HCT116 (cell line): ENCODE measurements at regions not wholly inside any gene's neighbourhood (a gene's known extent, or its start where the extent isn't known, plus 50 kb on each side); places are given as distances from the start of the nearest gene placed in this dataset.

ENCODE experiments used
- ATAC-seq: fragments of 200-7000 bp; cut with Tn5 transposase; 2 replicates; pipeline ENCODE4 v1.9.1; 2020; ENCODE audit warnings: mild to moderate bottlenecking, moderate library complexity
- BruUV-seq: library from RNA; stranded (reverse); fragments of 400-500 nt; replicated peaks from 2 replicates; lab custom pipeline; 2021; lab: Mats Ljungman, UMichigan
- CTCF ChIA-PET: fragments of 300-600 bp; sonication (Branson Sonifier 250); formaldehyde crosslinking; loops from one replicate; lab custom pipeline; 2021; ENCODE audit warnings: antibody characterized with exemption; lab: Charles Lee
- POLR2A ChIA-PET: fragments of 300-600, 350-600 bp; sonication (Branson Sonifier 250); formaldehyde crosslinking; loops from one replicate; lab custom pipeline; 2021; ENCODE audit warnings: antibody characterized with exemption; lab: Charles Lee
- RAD21 ChIA-PET, 2 experiments: fragments of 300-600 bp; sonication (Branson Sonifier 250); formaldehyde crosslinking; loops; one replicate each; lab custom pipeline; 2023; ENCODE audit warnings: low total read pairs in 2 of 2; ENCODE audit not compliant: uncharacterized antibody in 2 of 2, unreplicated experiment in 2 of 2, low non-redundant PET in 1 of 2; lab: Charles Lee
- DNase-seq: peaks from one replicate; pipeline ENCODE4 v3.0.0-alpha.2; 2010; ENCODE audit warnings: low read depth, low spot score
- H2AFZ ChIP-seq: fragments of 200-600 bp; shearing (Covaris generic), sonication (generic); 2 replicates; pipeline ENCODE4 v1.6.1; 2017; ENCODE audit warnings: low read depth, mixed run types, mixed read lengths, antibody characterized with exemption, low read length; ENCODE audit not compliant: poor library complexity, severe bottlenecking
- H3K27ac ChIP-seq: 2 replicates; pipeline ENCODE4 v1.5.1; 2012; ENCODE audit warnings: low read depth, low read length
- H3K27me3 ChIP-seq: fragments of 200-600 bp; sonication (generic); 2 replicates; pipeline ENCODE4 v1.6.1; 2016; ENCODE audit warnings: mixed run types, low read length, mixed read lengths; ENCODE audit not compliant: insufficient read depth
- H3K36me3 ChIP-seq, 2 experiments: fragments of 200-500 bp in 1 of 2; fragments of 200-600 bp in 1 of 2; sonication (Bioruptor generic) in 1 of 2; sonication (generic) in 1 of 2; 2 replicates each; pipeline versions ENCODE4 v1.5.1 to v1.6.1; 2014 to 2016; ENCODE audit warnings: low read length in 2 of 2, inconsistent platforms in 1 of 2, mixed read lengths in 1 of 2, mixed run types in 1 of 2; ENCODE audit not compliant: insufficient read depth in 2 of 2, control insufficient read depth in 1 of 2
- H3K4me1 ChIP-seq, 2 experiments: fragments of 200-600 bp in 1 of 2; sonication (generic) in 1 of 2; 2 replicates each; pipeline versions ENCODE4 v1.5.1 to v1.6.1; 2012 to 2017; ENCODE audit warnings: low read length in 2 of 2, inconsistent platforms in 1 of 2, mild to moderate bottlenecking in 1 of 2, mixed read lengths in 1 of 2, mixed run types in 1 of 2, moderate library complexity in 1 of 2; ENCODE audit not compliant: insufficient read depth in 2 of 2, control insufficient read depth in 1 of 2
- H3K4me2 ChIP-seq: fragments of 200-600 bp; sonication (generic); 2 replicates; pipeline ENCODE4 v1.6.1; 2017; ENCODE audit warnings: mixed run types, low read length, mixed read lengths
- H3K4me3 ChIP-seq, 2 experiments: fragments of 200-600 bp in 1 of 2; sonication (generic) in 1 of 2; replicated peaks in 1 of 2; 2 replicates each; pipeline ENCODE4 v1.5.1; 2011 to 2016; ENCODE audit warnings: low read length in 2 of 2, control low read depth in 1 of 2, low read depth in 1 of 2, mild to moderate bottlenecking in 1 of 2, mixed read lengths in 1 of 2, mixed run types in 1 of 2
- H3K79me2 ChIP-seq: fragments of 200-600 bp; sonication (generic); 2 replicates; pipeline ENCODE4 v1.6.1; 2017; ENCODE audit warnings: mild to moderate bottlenecking, mixed run types, low read length, moderate library complexity, mixed read lengths; ENCODE audit not compliant: insufficient read depth
- H3K9ac ChIP-seq: fragments of 200-600 bp; sonication (generic); 2 replicates; pipeline ENCODE4 v1.6.1; 2016; ENCODE audit warnings: low read length, mixed read lengths
- H3K9me2 ChIP-seq: fragments of 200-600 bp; sonication (generic), shearing (Covaris generic); 2 replicates; pipeline ENCODE4 v1.6.1; 2017; ENCODE audit warnings: mixed run types, mild to moderate bottlenecking, moderate library complexity; ENCODE audit not compliant: insufficient read depth
- H3K9me3 ChIP-seq, 2 experiments: fragments of 200-500 bp in 1 of 2; fragments of 200-600 bp in 1 of 2; sonication (Bioruptor generic) in 1 of 2; sonication (generic) in 1 of 2; 2 replicates each; pipeline ENCODE4 v1.6.1; 2014 to 2017; ENCODE audit warnings: low read length in 2 of 2, mixed read lengths in 2 of 2, inconsistent platforms in 1 of 2, low read depth in 1 of 2, mild to moderate bottlenecking in 1 of 2, mixed run types in 1 of 2, moderate library complexity in 1 of 2; ENCODE audit not compliant: control insufficient read depth in 1 of 2, insufficient read depth in 1 of 2
- H4K20me1 ChIP-seq: fragments of 200-600 bp; sonication (generic), shearing (Covaris generic); 2 replicates; pipeline ENCODE4 v1.6.1; 2017; ENCODE audit warnings: mixed run types, mild to moderate bottlenecking, moderate library complexity; ENCODE audit not compliant: insufficient read depth
- CBX3 ChIP-seq: IDR thresholded peaks from 2 replicates; pipeline ENCODE4 v1.6.1; 2012; ENCODE audit warnings: low read depth
- EGR1 ChIP-seq: IDR thresholded peaks from 2 replicates; pipeline ENCODE4 v1.6.1; 2012; ENCODE audit warnings: low read depth
- ELF1 ChIP-seq: IDR thresholded peaks from 2 replicates; pipeline ENCODE4 v1.6.1; 2012; ENCODE audit warnings: low read depth, borderline replicate concordance
- EZH2 ChIP-seq: fragments of 200-600 bp; sonication (generic); IDR thresholded peaks from 2 replicates; pipeline ENCODE4 v1.6.1; 2017; ENCODE audit warnings: antibody characterized with exemption, mixed run types
- EZH2phosphoT487 ChIP-seq: fragments of 200-600 bp; IDR thresholded peaks from 2 replicates; pipeline ENCODE4 v1.6.1; 2018; ENCODE audit warnings: antibody characterized with exemption, borderline replicate concordance
- FOSL1 ChIP-seq: IDR thresholded peaks from 2 replicates; pipeline ENCODE4 v1.6.1; 2012; ENCODE audit warnings: low read depth
- JUND ChIP-seq: IDR thresholded peaks from 2 replicates; pipeline ENCODE4 v1.6.1; 2012
- MAX ChIP-seq: IDR thresholded peaks from 2 replicates; pipeline ENCODE4 v1.6.1; 2012
- POLR2A ChIP-seq: IDR thresholded peaks from 2 replicates; pipeline ENCODE4 v1.7.0; 2011; ENCODE audit warnings: borderline replicate concordance; ENCODE audit not compliant: insufficient read depth, insufficient read length; ENCODE audit errors: extremely low read depth
- POLR2AphosphoS5 ChIP-seq: IDR thresholded peaks from 2 replicates; pipeline ENCODE4 v1.6.1; 2011; ENCODE audit warnings: mild to moderate bottlenecking, low read depth, low read length, moderate library complexity
- RAD21 ChIP-seq: IDR thresholded peaks from 2 replicates; pipeline ENCODE4 v1.6.1; 2012; ENCODE audit warnings: low read depth, mild to moderate bottlenecking
- SP1 ChIP-seq: IDR thresholded peaks from 2 replicates; pipeline ENCODE4 v1.6.1; 2012; ENCODE audit warnings: low read depth
- SRF ChIP-seq: IDR thresholded peaks from 2 replicates; pipeline ENCODE4 v1.6.1; 2012; ENCODE audit warnings: low read depth
- ZBTB33 ChIP-seq: IDR thresholded peaks from 2 replicates; pipeline ENCODE4 v1.6.1; 2011; ENCODE audit warnings: mild to moderate bottlenecking, low read length, moderate library complexity; ENCODE audit not compliant: insufficient replicate concordance; ENCODE audit errors: extremely low read depth
- ZFX ChIP-seq: fragments of 450-650 bp; IDR thresholded peaks from 2 replicates; pipeline ENCODE4 v1.6.1; 2017
- intact Hi-C: fragments of 100-400 bp; cut with micrococcal nuclease; formaldehyde crosslinking; loops from 2 replicates; pipeline ENCODE4 v1.10.0; 2022

- H3K36me3 ChIP-seq: no peaks in the 10 kb centered on the region
- H3K4me1 ChIP-seq: peaks cover 0 to 6% of the 10 kb centered on the region in 2 experiments; a peak in 1 of 4 replicates
- no peaks in the 10 kb centered on the region for H3K79me2 ChIP-seq
- ChIA-PET RAD21 (no interaction called here), CTCF (no interaction called here)
- intact Hi-C loops: no loop called here
- H2AFZ ChIP-seq: no peak overlapping the region
- TF ChIP-seq ZBTB33: no peak
- no peak for TF ChIP-seq ELF1
- TF ChIP-seq SRF: no peak
- TF ChIP-seq, all 23 proteins: peak for 0
- Histone ChIP-seq H3K9me3 (no peaks in the 10 kb centered on the region), H3K4me3 (no peak overlapping the region), H3K4me2 (no peak overlapping the region), H3K9ac (no peak overlapping the region), H4K20me1 (no peaks in the 10 kb centered on the region), H3K27ac (no peak overlapping the region), H3K9me2 (no peaks in the 10 kb centered on the region), H3K27me3 (no peaks in the 10 kb centered on the region)
- DNase-seq: no peak
- no peak for ATAC-seq
- POLR2A ChIA-PET: no interaction called here
- BruUV-seq: no TSS peak
Observed at GRCh38 chr2:186309901-186310300, 176.2 kb upstream of the ZC3H15 start.

GRCh38 chr2:186319105-186319504, 167.0 kb upstream of the ZC3H15 start:
- H3K9me3 ChIP-seq: peaks cover 0 to 5% of the 10 kb centered on the region in 2 experiments; a peak in 2 of 4 replicates
- no peaks in the 10 kb centered on the region for H3K36me3 ChIP-seq
- H3K27me3 ChIP-seq: no peaks in the 10 kb centered on the region
- RAD21 ChIA-PET: no interaction called here
- no peaks in the 10 kb centered on the region for H3K79me2 ChIP-seq
- H3K9ac ChIP-seq: no peak overlapping the region
- POLR2A ChIA-PET: no interaction called here
- no peaks in the 10 kb centered on the region for H3K4me1 ChIP-seq
- no peak overlapping the region for H3K4me2 ChIP-seq
- no peak overlapping the region for H3K27ac ChIP-seq
- no peaks in the 10 kb centered on the region for H3K9me2 ChIP-seq
- CTCF ChIA-PET: no interaction called here
- ATAC-seq (no peak), DNase-seq (no peak)
- H2AFZ ChIP-seq: no peak overlapping the region
- intact Hi-C loops: no loop called here
- no TSS peak for BruUV-seq
- H4K20me1 ChIP-seq: no peaks in the 10 kb centered on the region
- no peak overlapping the region for H3K4me3 ChIP-seq
- TF ChIP-seq POLR2AphosphoS5 (no peak), SRF (no peak), ZFX (no peak), MAX (no peak), RAD21 (no peak), POLR2A (no peak), SP1 (no peak), FOSL1 (no peak), EGR1 (no peak), CBX3 (no peak), ZBTB33 (no peak), EZH2 (no peak), EZH2phosphoT487 (no peak), JUND (no peak)
